GM23338 (cell line): ENCODE measurements at regions not wholly inside any gene's neighbourhood (a gene's known extent, or its start where the extent isn't known, plus 50 kb on each side); places are given as distances from the start of the nearest gene placed in this dataset.

Source experiments
- ATAC-seq: fragments of 200-7000 bp; cut with Tn5 transposase; 3 replicates; pipeline ENCODE4 v1.9.1; 2020
- DNase-seq: peaks from one replicate; pipeline ENCODE4 v3.0.0-alpha.2; 2015; ENCODE audit warnings: low spot score
- H2AFZ ChIP-seq: fragments of 200-600 bp; sonication (generic); 2 replicates; pipeline ENCODE4 v1.8.0; 2016; ENCODE audit warnings: antibody characterized with exemption, mild to moderate bottlenecking, moderate library complexity
- H3F3A ChIP-seq: fragments of 200-600 bp; sonication (generic); replicated peaks from 2 replicates; pipeline ENCODE4 v1.8.0; 2017; ENCODE audit warnings: antibody characterized with exemption, mixed run types, low read depth
- H3K27ac ChIP-seq: fragments of 200-600 bp; sonication (generic); 2 replicates; pipeline ENCODE4 v1.6.1; 2016; ENCODE audit warnings: low read depth
- H3K27me3 ChIP-seq: fragments of 200-600 bp; sonication (generic); 2 replicates; pipeline ENCODE4 v1.8.0; 2016; ENCODE audit warnings: mild to moderate bottlenecking, mixed run types, moderate library complexity; ENCODE audit not compliant: insufficient read depth
- H3K36me3 ChIP-seq: fragments of 200-600 bp; sonication (generic); 2 replicates; pipeline ENCODE4 v1.8.0; 2016; ENCODE audit warnings: mild to moderate bottlenecking; ENCODE audit not compliant: insufficient read depth
- H3K4me1 ChIP-seq: fragments of 200-600 bp; sonication (generic); 2 replicates; pipeline ENCODE4 v1.8.0; 2016; ENCODE audit warnings: mild to moderate bottlenecking, moderate library complexity; ENCODE audit not compliant: insufficient read depth
- H3K4me2 ChIP-seq: fragments of 200-600 bp; sonication (generic); 2 replicates; pipeline ENCODE4 v1.7.1; 2017; ENCODE audit warnings: mixed run types
- H3K4me3 ChIP-seq: fragments of 200-600 bp; sonication (generic); 2 replicates; pipeline ENCODE4 v1.6.1; 2016; ENCODE audit warnings: mixed run types
- H3K79me2 ChIP-seq: fragments of 200-600 bp; sonication (generic); replicated peaks from 2 replicates; pipeline ENCODE4 v1.8.0; 2017; ENCODE audit warnings: mild to moderate bottlenecking; ENCODE audit not compliant: insufficient read depth
- H3K9me2 ChIP-seq: fragments of 200-600 bp; sonication (generic); 2 replicates; pipeline ENCODE4 v1.8.0; 2017; ENCODE audit not compliant: insufficient read depth
- H4K20me1 ChIP-seq: fragments of 200-600 bp; sonication (generic); replicated peaks from 2 replicates; pipeline ENCODE4 v1.8.0; 2017; ENCODE audit warnings: mild to moderate bottlenecking; ENCODE audit not compliant: insufficient read depth
- H3K27ac Mint-ChIP-seq: 2 replicates; pipeline ENCODE4 v1.8.0; 2020; ENCODE audit warnings: inconsistent platforms, mild to moderate bottlenecking, moderate library complexity, mixed read lengths
- H3K27me3 Mint-ChIP-seq: 3 replicates; pipeline ENCODE4 v1.8.0; 2022; ENCODE audit warnings: low read depth, mild to moderate bottlenecking, moderate library complexity, mixed read lengths, inconsistent platforms; ENCODE audit not compliant: insufficient read depth, poor library complexity
- H3K36me3 Mint-ChIP-seq: 3 replicates; pipeline ENCODE4 v1.8.0; 2021; ENCODE audit warnings: low read depth, mild to moderate bottlenecking, inconsistent platforms, moderate library complexity, mixed read lengths
- H3K4me1 Mint-ChIP-seq: 3 replicates; pipeline ENCODE4 v1.8.0; 2020; ENCODE audit warnings: mild to moderate bottlenecking, inconsistent platforms, mixed read lengths
- H3K4me3 Mint-ChIP-seq: 3 replicates; pipeline ENCODE4 v1.8.0; 2021; ENCODE audit warnings: moderate library complexity, mild to moderate bottlenecking, inconsistent platforms, mixed read lengths
- H3K9me3 Mint-ChIP-seq: 3 replicates; pipeline ENCODE4 v1.8.0; 2020; ENCODE audit warnings: moderate library complexity, mild to moderate bottlenecking, inconsistent platforms, mixed read lengths
- CREB1 ChIP-seq: fragments of 250-450 bp; sonication (Bioruptor Pico); IDR thresholded peaks from 2 replicates; pipeline ENCODE4 v1.5.0; 2020; ENCODE audit warnings: low read depth, mild to moderate bottlenecking, moderate library complexity
- EZH2 ChIP-seq: fragments of 200-600 bp; sonication (generic); IDR thresholded peaks from one replicate; pipeline ENCODE4 v1.8.0; 2017; ENCODE audit warnings: antibody characterized with exemption, mild to moderate bottlenecking, low read depth; ENCODE audit not compliant: unreplicated experiment
- JUNB ChIP-seq: IDR thresholded peaks from one replicate; pipeline ENCODE4 v1.6.1; 2016; ENCODE audit warnings: antibody characterized with exemption; ENCODE audit not compliant: unreplicated experiment
- NANOG ChIP-seq: IDR thresholded peaks from 2 replicates; pipeline ENCODE4 v1.6.1; 2016; ENCODE audit warnings: antibody characterized with exemption, borderline replicate concordance
- POLR2AphosphoS5 ChIP-seq: IDR thresholded peaks from 2 replicates; pipeline ENCODE4 v1.6.1; 2016; ENCODE audit warnings: antibody characterized with exemption, low read depth
- ZNF331 ChIP-seq: fragments of 250-450 bp; sonication (Bioruptor Pico); IDR thresholded peaks from 2 replicates; pipeline ENCODE4 v1.5.0; 2020; ENCODE audit warnings: low read depth, mild to moderate bottlenecking, moderate library complexity
- ZNF462 ChIP-seq: fragments of 250-450 bp; sonication (Bioruptor Pico); IDR thresholded peaks from 2 replicates; pipeline ENCODE4 v1.5.0; 2020; ENCODE audit warnings: mild to moderate bottlenecking, moderate library complexity
- TF ChIP-seq, protein P1 (sequence below): IDR thresholded peaks from 2 replicates; pipeline ENCODE4 v1.6.1; 2016; ENCODE audit warnings: antibody characterized with exemption

DNA sequence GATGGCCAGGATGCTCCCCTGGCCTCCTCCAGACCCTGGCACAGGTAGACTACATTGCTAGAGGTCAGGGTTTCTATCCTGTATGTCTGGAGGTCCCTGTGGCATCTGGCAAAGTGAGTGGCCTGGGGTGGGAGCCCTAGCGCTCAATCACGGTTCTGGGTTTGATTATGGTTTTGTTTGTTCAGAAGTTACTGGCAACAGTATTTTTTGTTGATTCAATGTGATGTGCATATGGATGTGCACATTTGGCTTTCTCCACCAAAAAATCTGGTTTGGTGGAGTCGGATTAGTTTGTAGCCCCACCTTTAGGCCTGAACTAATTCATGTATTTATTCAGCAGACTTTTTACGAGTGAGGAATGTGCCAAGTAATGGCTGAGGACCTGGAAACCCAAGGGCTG is 109.7 kb downstream of the VEGFA start (continued):
- no peak for TF ChIP-seq ZNF462 (CRISPR knock-in tag)
- no peak for TF ChIP-seq POLR2AphosphoS5
- TF ChIP-seq, protein P1, sequence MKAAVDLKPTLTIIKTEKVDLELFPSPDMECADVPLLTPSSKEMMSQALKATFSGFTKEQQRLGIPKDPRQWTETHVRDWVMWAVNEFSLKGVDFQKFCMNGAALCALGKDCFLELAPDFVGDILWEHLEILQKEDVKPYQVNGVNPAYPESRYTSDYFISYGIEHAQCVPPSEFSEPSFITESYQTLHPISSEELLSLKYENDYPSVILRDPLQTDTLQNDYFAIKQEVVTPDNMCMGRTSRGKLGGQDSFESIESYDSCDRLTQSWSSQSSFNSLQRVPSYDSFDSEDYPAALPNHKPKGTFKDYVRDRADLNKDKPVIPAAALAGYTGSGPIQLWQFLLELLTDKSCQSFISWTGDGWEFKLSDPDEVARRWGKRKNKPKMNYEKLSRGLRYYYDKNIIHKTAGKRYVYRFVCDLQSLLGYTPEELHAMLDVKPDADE, result no peak
- TF ChIP-seq EZH2, result no peak
- TF ChIP-seq ZNF331 (CRISPR knock-in tag), result no peak
- no peak for TF ChIP-seq NANOG
- no peak for TF ChIP-seq JUNB
- no peak for TF ChIP-seq CREB1 (CRISPR knock-in tag)

GRCh38 chr6:43878823-43879495 is 108.9 kb downstream of the VEGFA start:
- no peak for DNase-seq
- Histone ChIP-seq H3K27me3 (no peaks in the 10 kb centered on the region), H3K79me2 (no peaks in the 10 kb centered on the region), H3F3A (no peaks in the 10 kb centered on the region), H3K9me2 (no peaks in the 10 kb centered on the region), H3K4me1 (no peaks in the 10 kb centered on the region), H2AFZ (no peak overlapping the region), H3K4me3 (no peak overlapping the region), H3K36me3 (no peaks in the 10 kb centered on the region), H3K27ac (no peak overlapping the region), H4K20me1 (no peaks in the 10 kb centered on the region), H3K4me2 (no peak overlapping the region)
- Mint-ChIP-seq H3K4me1 (peaks cover 8% of the 10 kb centered on the region), H3K9me3 (no peaks in the 10 kb centered on the region), H3K27ac (no peak overlapping the region), H3K4me3 (no peak overlapping the region), H3K27me3 (no peaks in the 10 kb centered on the region), H3K36me3 (no peaks in the 10 kb centered on the region)
- no peak for TF ChIP-seq CREB1 (CRISPR knock-in tag)
- no peak for ATAC-seq
